LNCaP clone FGC (cell line): ENCODE measurements at regions not wholly inside any gene's neighbourhood (a gene's known extent, or its start where the extent isn't known, plus 50 kb on each side); places are given as distances from the start of the nearest gene placed in this dataset.

Experiments
- DNase-seq: peaks from one replicate; pipeline ENCODE4 v3.0.0-alpha.2; 2011; ENCODE audit warnings: low read depth
- H3K4me3 ChIP-seq: 2 replicates; pipeline ENCODE4 v1.5.1; 2011; ENCODE audit warnings: mild to moderate bottlenecking, low read depth, low read length, control low read depth
- CTCF ChIP-seq: IDR thresholded peaks from 2 replicates; pipeline ENCODE4 v1.5.1; 2012; ENCODE audit warnings: mild to moderate bottlenecking; ENCODE audit not compliant: control insufficient read depth, insufficient read depth; ENCODE audit errors: extremely low read depth

DNA sequence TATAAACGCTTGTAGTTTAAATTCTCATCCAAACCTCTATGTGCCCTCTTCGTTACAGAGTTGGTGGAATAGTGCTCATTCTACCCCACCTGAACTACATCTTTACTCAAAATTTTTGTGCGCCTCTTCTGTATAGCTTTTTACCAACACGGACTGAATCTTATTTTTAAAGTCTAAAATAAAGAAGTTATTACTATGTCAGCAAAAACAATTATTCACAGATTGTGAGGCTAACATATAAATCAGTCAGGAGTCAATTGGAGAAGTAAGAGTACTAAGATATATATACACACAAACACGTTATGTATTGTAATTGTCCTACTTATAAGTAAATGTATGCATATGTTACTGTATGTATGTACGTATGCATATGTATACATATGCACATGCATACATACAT is 274.9 kb upstream of the ADGRL4 start:
- H3K4me3 ChIP-seq, result no peak overlapping the region
- DNase-seq, result no peak
- no peak for TF ChIP-seq CTCF

GRCh38 chr1:79271759-79272158 is 265.2 kb upstream of the ADGRL4 start:
- DNase-seq, result no peak
- no peak overlapping the region for H3K4me3 ChIP-seq
- no peak for TF ChIP-seq CTCF

GRCh38 chr1:79264975-79265818 is 258.7 kb upstream of the ADGRL4 start:
- no peak for DNase-seq
- no peak overlapping the region for H3K4me3 ChIP-seq
- no peak for TF ChIP-seq CTCF

DNA sequence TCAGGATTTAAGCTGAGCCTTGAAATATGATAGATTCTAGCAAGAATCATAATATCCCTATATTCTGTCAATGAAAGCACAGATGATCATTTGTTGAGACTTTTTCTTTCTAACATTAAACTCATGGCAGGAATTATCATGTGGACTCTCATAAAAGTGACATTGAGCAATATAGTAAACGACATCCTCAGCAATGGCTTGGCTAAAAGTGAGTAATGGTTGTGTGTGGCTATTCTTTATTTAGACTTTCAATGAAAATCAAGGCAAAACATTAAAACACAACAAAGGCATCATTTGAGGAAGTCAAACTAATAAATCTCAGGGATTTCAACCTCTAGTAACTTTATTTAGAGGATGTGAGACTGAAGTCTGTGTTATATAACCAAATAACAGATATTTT is 257.8 kb upstream of the ADGRL4 start:
- no peak for TF ChIP-seq CTCF
- DNase-seq, result no peak
- H3K4me3 ChIP-seq, result no peak overlapping the region

DNA sequence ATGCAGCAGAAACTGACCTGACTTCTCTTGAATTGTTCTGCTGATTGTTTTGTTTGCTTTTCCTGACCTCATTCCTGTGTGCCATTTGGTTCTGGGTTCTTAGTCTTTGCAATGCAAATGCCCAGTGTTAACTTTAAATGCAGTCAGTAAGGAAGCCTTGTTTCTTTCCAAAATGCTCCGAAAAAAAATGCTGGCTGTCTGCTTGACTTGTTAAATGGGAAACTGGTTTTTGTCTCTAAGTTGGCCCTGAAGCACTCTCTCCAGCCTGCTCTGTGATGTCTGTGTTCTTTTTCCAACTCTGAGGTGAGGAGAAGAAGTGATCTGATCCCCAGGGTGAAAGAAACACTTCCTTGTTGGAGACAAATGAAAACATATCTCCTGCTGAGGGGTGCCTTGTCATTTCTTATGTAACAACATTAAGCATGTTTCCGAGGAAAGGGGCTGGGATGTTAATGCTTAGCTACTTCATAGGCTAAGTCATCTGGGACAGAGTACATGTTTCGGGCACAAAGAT is 256.3 kb upstream of the ADGRL4 start:
- H3K4me3 ChIP-seq, result no peak overlapping the region
- no peak for TF ChIP-seq CTCF
- no peak for DNase-seq

- no peak for DNase-seq
- peak; percentile 69 for TF ChIP-seq CTCF
- no peak overlapping the region for H3K4me3 ChIP-seq
Observed at GRCh38 chr1:79259390-79260336, 253.1 kb upstream of the ADGRL4 start.
